ENCODE measurements at regions not wholly inside any gene's neighbourhood (a gene's known extent, or its start where the extent isn't known, plus 50 kb on each side); places are given as distances from the start of the nearest gene placed in this dataset.

- DNase-seq (ENCODE audit: low read depth, low spot score) (no peak), ATAC-seq (no peak)
- Histone ChIP-seq H3K4me1 (ENCODE audit: control insufficient read depth, insufficient read depth, low read length) (no peaks in the 10 kb centered on the region), H3K9me3 (ENCODE audit: control insufficient read depth, insufficient read depth, low read depth, low read length) (no peaks in the 10 kb centered on the region), H3K27ac (ENCODE audit: low read length) (no peak overlapping the region), H3K27me3 (ENCODE audit: control insufficient read depth, insufficient read depth, low read length) (no peaks in the 10 kb centered on the region), H3K4me3 (ENCODE audit: low read depth in 2 of 2, low read length in 2 of 2) (no peak overlapping the region), H3K36me3 (ENCODE audit: control insufficient read depth, insufficient read depth, low read length) (no peaks in the 10 kb centered on the region)
- ChIA-PET POLR2A (no interaction called here), CTCF (no interaction called here)
- TF ChIP-seq POLR2AphosphoS5 (IDR thresholded peaks at IDR 0.05; ENCODE audit: low read depth, low read length) (no peak), CTCF (IDR thresholded peaks at IDR 0.05) (no peak), TCF7L2 (IDR thresholded peaks at IDR 0.05; ENCODE audit: low read depth, low read length) (no peak), REST (IDR thresholded peaks at IDR 0.05; ENCODE audit: insufficient read depth in 1 of 2, low read depth in 2 of 2, low read length in 1 of 2) (no peak), SIN3A (IDR thresholded peaks at IDR 0.05; ENCODE audit: borderline replicate concordance, insufficient read depth, low read depth, low read length) (no peak)
- intact Hi-C loops (cut with micrococcal nuclease; ENCODE audit: unreplicated experiment) = no loop called here
- in situ Hi-C loops (cut with HindIII; ENCODE audit: low pct_unique_long_range_greater_than_20kb, low sequenced_read_pairs) = no loop called here
- no TSS peak for BruUV-seq (replicated peaks)
These were observed 65.4 kb downstream of the NKX6-1 start for GRCh38 chr4:84433633-84434222.

GRCh38 chr4:84432713-84433112 is 66.4 kb downstream of the NKX6-1 start:
- intact Hi-C loops (cut with micrococcal nuclease; ENCODE audit: unreplicated experiment) = no loop called here
- ATAC-seq (no peak), DNase-seq (ENCODE audit: low read depth, low spot score) (no peak)
- ChIA-PET POLR2A (no interaction called here), CTCF (no interaction called here)
- no peaks in the 10 kb centered on the region for H3K4me1 ChIP-seq (ENCODE audit: control insufficient read depth, insufficient read depth, low read length)
- no peak overlapping the region for H3K4me3 ChIP-seq (ENCODE audit: low read depth in 2 of 2, low read length in 2 of 2)
- BruUV-seq (replicated peaks) = no TSS peak
- H3K9me3 ChIP-seq (ENCODE audit: control insufficient read depth, insufficient read depth, low read depth, low read length) = no peaks in the 10 kb centered on the region
- TF ChIP-seq POLR2AphosphoS5 (IDR thresholded peaks at IDR 0.05; ENCODE audit: low read depth, low read length) (no peak), REST (IDR thresholded peaks at IDR 0.05; ENCODE audit: insufficient read depth in 1 of 2, low read depth in 2 of 2, low read length in 1 of 2) (no peak), TCF7L2 (IDR thresholded peaks at IDR 0.05; ENCODE audit: low read depth, low read length) (no peak), CTCF (IDR thresholded peaks at IDR 0.05) (no peak), SIN3A (IDR thresholded peaks at IDR 0.05; ENCODE audit: borderline replicate concordance, insufficient read depth, low read depth, low read length) (no peak)
- no peaks in the 10 kb centered on the region for H3K36me3 ChIP-seq (ENCODE audit: control insufficient read depth, insufficient read depth, low read length)
- no peaks in the 10 kb centered on the region for H3K27me3 ChIP-seq (ENCODE audit: control insufficient read depth, insufficient read depth, low read length)
- in situ Hi-C loops (cut with HindIII; ENCODE audit: low pct_unique_long_range_greater_than_20kb, low sequenced_read_pairs) = no loop called here
- no peak overlapping the region for H3K27ac ChIP-seq (ENCODE audit: low read length)
